ENCODE measurements at regions not wholly inside any gene's neighbourhood (a gene's known extent, or its start where the extent isn't known, plus 50 kb on each side); places are given as distances from the start of the nearest gene placed in this dataset.

DNA sequence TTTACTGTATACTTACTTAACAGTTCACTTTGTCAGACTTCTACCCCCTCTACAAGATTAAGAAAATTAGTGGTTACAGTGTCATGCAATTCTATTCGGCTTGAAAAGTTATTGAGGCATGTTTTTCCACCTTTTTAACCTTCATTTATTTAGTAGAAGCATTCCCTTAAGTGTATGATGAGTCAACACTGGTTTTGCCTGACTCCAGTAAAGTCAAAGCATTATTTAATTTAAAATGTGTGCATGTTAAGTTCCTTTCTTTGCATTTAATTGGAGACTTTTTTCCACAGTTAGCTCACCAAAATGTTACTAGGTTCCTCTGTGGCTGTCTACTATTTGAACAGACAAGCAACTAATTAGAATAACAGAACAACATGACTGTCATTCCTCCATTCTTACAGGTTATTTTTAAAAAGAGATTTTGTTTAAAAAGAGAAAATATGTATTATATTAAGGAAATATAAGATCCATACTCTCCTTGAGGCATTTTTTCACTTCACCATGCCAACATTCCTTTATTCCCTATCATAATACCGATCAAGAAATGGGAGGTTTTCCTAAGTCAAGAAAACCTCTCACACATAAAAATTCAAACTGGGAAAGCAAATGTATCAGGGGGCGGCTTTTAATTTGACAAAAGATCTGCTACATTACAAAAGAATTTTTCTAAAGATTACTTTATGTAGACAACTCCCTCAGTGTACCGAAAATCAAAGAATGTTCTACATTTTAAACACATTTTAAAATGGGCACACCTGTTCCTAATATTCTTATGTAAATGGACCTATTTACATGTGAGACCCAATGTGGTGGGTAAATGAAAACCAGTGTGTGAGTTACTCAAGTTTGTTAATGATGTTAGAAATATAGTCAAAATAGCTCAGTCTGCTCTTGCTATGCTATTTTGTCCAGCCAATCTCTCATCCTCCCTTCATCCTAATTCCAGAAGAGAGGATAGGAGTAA, 361.2 kb downstream of the UTRN start:
- Histone ChIP-seq H3K79me2 (ENCODE audit: insufficient read depth, low read depth) (no peaks in the 10 kb centered on the region), H2AFZ (ENCODE audit: low read depth) (no peak overlapping the region), H3K27me3 (ENCODE audit: insufficient read depth, low read depth) (no peaks in the 10 kb centered on the region), H4K20me1 (ENCODE audit: insufficient read depth) (no peaks in the 10 kb centered on the region), H3K36me3 (ENCODE audit: insufficient read depth) (no peaks in the 10 kb centered on the region), H3K9ac (no peak overlapping the region), H3K4me3 (IDR thresholded peaks at IDR 0.05; ENCODE audit: insufficient read depth, low read depth, low read length) (no peak overlapping the region), H3K27ac (no peak overlapping the region), H3K4me1 (ENCODE audit: low read depth, poor library complexity, severe bottlenecking) (no peaks in the 10 kb centered on the region), H3K4me2 (no peak overlapping the region)
- TF ChIP-seq, protein P1, sequence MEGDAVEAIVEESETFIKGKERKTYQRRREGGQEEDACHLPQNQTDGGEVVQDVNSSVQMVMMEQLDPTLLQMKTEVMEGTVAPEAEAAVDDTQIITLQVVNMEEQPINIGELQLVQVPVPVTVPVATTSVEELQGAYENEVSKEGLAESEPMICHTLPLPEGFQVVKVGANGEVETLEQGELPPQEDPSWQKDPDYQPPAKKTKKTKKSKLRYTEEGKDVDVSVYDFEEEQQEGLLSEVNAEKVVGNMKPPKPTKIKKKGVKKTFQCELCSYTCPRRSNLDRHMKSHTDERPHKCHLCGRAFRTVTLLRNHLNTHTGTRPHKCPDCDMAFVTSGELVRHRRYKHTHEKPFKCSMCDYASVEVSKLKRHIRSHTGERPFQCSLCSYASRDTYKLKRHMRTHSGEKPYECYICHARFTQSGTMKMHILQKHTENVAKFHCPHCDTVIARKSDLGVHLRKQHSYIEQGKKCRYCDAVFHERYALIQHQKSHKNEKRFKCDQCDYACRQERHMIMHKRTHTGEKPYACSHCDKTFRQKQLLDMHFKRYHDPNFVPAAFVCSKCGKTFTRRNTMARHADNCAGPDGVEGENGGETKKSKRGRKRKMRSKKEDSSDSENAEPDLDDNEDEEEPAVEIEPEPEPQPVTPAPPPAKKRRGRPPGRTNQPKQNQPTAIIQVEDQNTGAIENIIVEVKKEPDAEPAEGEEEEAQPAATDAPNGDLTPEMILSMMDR (conservative IDR thresholded peaks at IDR 0.05; ENCODE audit: low read depth, low read length) = no peak

DNA sequence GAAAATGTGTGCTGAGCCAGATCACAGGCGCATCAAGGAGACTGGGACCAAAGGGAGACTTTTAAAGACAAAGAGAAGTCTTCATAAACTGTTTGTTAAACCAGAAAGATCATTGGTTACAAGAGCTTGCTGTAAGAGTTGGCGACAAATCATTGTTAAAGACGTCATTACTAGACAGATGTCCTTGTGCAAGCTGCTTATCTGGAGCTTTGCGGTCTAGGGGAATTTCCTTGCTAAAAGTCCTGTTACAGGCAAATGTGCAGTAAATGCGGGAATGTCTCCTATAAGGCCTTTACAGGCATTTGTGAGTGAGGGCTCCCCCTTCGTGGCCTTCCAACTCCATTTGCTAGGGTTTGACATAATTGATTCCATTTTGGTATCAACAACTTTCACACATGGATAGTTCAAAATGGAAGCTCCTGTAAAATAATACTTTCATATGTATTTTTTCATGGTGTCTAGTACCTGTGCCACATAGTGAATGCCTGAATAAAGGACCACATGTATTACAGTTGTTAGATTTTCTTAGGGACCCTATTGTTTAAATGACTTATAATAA, 362.4 kb downstream of the UTRN start:
- H3K79me2 ChIP-seq (ENCODE audit: insufficient read depth, low read depth) = no peaks in the 10 kb centered on the region
- no peaks in the 10 kb centered on the region for H3K36me3 ChIP-seq (ENCODE audit: insufficient read depth)
- no peaks in the 10 kb centered on the region for H4K20me1 ChIP-seq (ENCODE audit: insufficient read depth)
- no peak overlapping the region for H2AFZ ChIP-seq (ENCODE audit: low read depth)
- H3K4me1 ChIP-seq (ENCODE audit: low read depth, poor library complexity, severe bottlenecking) = no peaks in the 10 kb centered on the region
- no peak overlapping the region for H3K4me3 ChIP-seq (IDR thresholded peaks at IDR 0.05; ENCODE audit: insufficient read depth, low read depth, low read length)
- no peaks in the 10 kb centered on the region for H3K27me3 ChIP-seq (ENCODE audit: insufficient read depth, low read depth)
- H3K27ac ChIP-seq = no peak overlapping the region
- H3K9ac ChIP-seq = no peak overlapping the region
- no peak overlapping the region for H3K4me2 ChIP-seq
- TF ChIP-seq, protein P1 (conservative IDR thresholded peaks at IDR 0.05; ENCODE audit: low read depth, low read length) = no peak

DNA sequence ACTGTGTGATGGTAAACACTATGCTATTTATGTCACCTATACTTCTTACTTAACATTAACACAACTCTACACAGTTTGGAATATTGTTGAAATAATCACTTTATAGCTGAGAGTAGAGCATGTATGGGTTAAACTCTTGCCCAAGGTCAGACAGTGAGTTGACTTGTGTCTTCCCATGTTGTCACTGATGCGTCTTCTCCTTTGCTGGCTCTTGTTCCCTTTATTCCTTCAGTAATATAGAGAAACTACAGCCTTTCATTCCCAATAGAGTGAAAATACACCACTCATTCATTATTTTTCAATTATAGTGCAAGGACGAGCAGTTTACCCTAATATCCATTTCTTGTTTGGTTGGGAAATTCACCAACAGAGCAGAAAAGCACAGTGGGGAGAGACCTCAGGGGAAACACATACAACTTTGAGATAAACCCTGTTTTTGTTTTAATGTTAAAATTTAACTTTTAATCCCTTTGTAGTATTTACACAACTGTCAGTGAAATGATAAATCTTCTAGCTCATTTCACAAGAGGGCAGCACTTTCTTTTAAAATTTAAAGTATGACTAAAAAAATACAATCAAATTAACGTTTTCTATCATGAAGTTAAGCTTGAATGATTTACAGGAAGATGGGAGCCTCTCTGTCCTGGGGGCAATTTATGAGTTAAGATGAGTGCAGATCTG, 363.0 kb downstream of the UTRN start:
- no peaks in the 10 kb centered on the region for H4K20me1 ChIP-seq (ENCODE audit: insufficient read depth)
- H3K4me2 ChIP-seq = no peak overlapping the region
- no peak overlapping the region for H3K4me3 ChIP-seq (IDR thresholded peaks at IDR 0.05; ENCODE audit: insufficient read depth, low read depth, low read length)
- TF ChIP-seq, protein P1 (conservative IDR thresholded peaks at IDR 0.05; ENCODE audit: low read depth, low read length) = no peak
- no peak overlapping the region for H3K9ac ChIP-seq
- no peaks in the 10 kb centered on the region for H3K4me1 ChIP-seq (ENCODE audit: low read depth, poor library complexity, severe bottlenecking)
- H3K27ac ChIP-seq = no peak overlapping the region
- H3K79me2 ChIP-seq (ENCODE audit: insufficient read depth, low read depth) = no peaks in the 10 kb centered on the region
- no peaks in the 10 kb centered on the region for H3K27me3 ChIP-seq (ENCODE audit: insufficient read depth, low read depth)
- H2AFZ ChIP-seq (ENCODE audit: low read depth) = no peak overlapping the region
- no peaks in the 10 kb centered on the region for H3K36me3 ChIP-seq (ENCODE audit: insufficient read depth)

DNA sequence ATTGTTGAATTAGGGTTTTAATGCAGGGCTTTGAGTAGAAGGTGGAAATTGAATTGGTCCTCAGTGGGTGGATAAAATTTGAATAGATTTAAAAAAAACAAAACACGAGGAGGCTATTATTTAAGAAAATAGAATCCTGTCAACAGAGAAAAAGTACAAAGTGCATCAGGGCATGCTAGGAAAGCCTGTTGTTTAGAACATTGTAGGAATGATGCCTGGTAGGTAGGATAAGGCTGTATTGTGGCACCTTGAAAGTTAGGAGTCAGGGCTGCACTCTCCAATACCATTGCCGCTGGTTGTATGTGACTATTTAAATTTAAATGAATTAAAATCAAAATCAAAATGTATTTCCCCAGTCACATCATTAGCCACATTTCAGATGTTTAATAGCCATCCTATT, 363.9 kb downstream of the UTRN start:
- Histone ChIP-seq H3K4me1 (ENCODE audit: low read depth, poor library complexity, severe bottlenecking) (no peaks in the 10 kb centered on the region), H3K27ac (no peak overlapping the region), H4K20me1 (ENCODE audit: insufficient read depth) (no peaks in the 10 kb centered on the region), H3K27me3 (ENCODE audit: insufficient read depth, low read depth) (no peaks in the 10 kb centered on the region), H3K4me3 (IDR thresholded peaks at IDR 0.05; ENCODE audit: insufficient read depth, low read depth, low read length) (no peak overlapping the region), H3K79me2 (ENCODE audit: insufficient read depth, low read depth) (no peaks in the 10 kb centered on the region), H3K9ac (no peak overlapping the region), H3K36me3 (ENCODE audit: insufficient read depth) (no peaks in the 10 kb centered on the region), H2AFZ (ENCODE audit: low read depth) (no peak overlapping the region), H3K4me2 (no peak overlapping the region)
- TF ChIP-seq, protein P1 (conservative IDR thresholded peaks at IDR 0.05; ENCODE audit: low read depth, low read length) = no peak

Data from KMS-11 (cell line).